Endothelial cell (in vitro differentiated cells): ENCODE measurements at regions not wholly inside any gene's neighbourhood (a gene's known extent, or its start where the extent isn't known, plus 50 kb on each side); places are given as distances from the start of the nearest gene placed in this dataset.

Experiments
- DNase-seq: peaks from one replicate; pipeline ENCODE4 v3.0.0; 2021; ENCODE audit warnings: low spot score
- H3K27ac Mint-ChIP-seq: one replicate; pipeline ENCODE4 v1.8.0; 2021; ENCODE audit warnings: mixed read lengths, inconsistent platforms; ENCODE audit not compliant: unreplicated experiment
- H3K27me3 Mint-ChIP-seq: one replicate; pipeline ENCODE4 v1.8.0; 2021; ENCODE audit warnings: mild to moderate bottlenecking, moderate library complexity, mixed read lengths, inconsistent platforms; ENCODE audit not compliant: unreplicated experiment
- H3K36me3 Mint-ChIP-seq: one replicate; pipeline ENCODE4 v1.8.0; 2021; ENCODE audit warnings: mild to moderate bottlenecking, low read depth, mixed read lengths, inconsistent platforms; ENCODE audit not compliant: unreplicated experiment
- H3K4me1 Mint-ChIP-seq: one replicate; pipeline ENCODE4 v1.8.0; 2021; ENCODE audit warnings: mild to moderate bottlenecking, mixed read lengths, inconsistent platforms; ENCODE audit not compliant: unreplicated experiment
- H3K4me3 Mint-ChIP-seq: one replicate; pipeline ENCODE4 v1.8.0; 2021; ENCODE audit warnings: mild to moderate bottlenecking, mixed read lengths, inconsistent platforms; ENCODE audit not compliant: unreplicated experiment
- H3K9me3 Mint-ChIP-seq: one replicate; pipeline ENCODE4 v1.8.0; 2021; ENCODE audit warnings: mixed read lengths, inconsistent platforms; ENCODE audit not compliant: unreplicated experiment
- TF ChIP-seq, protein P1 (sequence below): fragments of 200-600 bp; sonication (generic); IDR thresholded peaks from one replicate; pipeline ENCODE4 v1.5.0; 2021; ENCODE audit warnings: antibody characterized with exemption; ENCODE audit not compliant: unreplicated experiment

DNA sequence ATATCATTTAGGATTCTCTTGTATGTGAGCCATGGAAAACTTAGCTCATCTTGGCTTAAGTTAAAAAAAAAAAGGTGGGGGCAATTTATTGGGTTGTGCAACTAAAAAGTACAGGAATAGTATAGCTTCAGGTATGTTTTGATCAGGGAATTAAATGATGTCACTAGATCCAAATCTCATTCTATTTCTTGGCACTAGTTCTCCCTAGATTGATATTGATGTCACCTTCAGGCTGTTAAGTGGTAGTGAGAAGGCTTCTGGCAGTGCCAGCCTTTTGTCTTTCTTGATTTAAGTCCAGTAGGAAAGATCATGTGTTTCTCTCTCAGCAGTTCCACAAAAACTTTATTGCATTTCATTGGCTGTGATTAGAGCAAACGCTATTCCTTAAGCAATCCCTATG, 65.0 kb upstream of the ZBED5 start:
- Mint-ChIP-seq H3K9me3 (no peaks in the 10 kb centered on the region), H3K36me3 (no peaks in the 10 kb centered on the region), H3K4me3 (no peak overlapping the region), H3K4me1 (no peaks in the 10 kb centered on the region), H3K27ac (no peak overlapping the region), H3K27me3 (peaks cover 2% of the 10 kb centered on the region)
- TF ChIP-seq, protein P1, sequence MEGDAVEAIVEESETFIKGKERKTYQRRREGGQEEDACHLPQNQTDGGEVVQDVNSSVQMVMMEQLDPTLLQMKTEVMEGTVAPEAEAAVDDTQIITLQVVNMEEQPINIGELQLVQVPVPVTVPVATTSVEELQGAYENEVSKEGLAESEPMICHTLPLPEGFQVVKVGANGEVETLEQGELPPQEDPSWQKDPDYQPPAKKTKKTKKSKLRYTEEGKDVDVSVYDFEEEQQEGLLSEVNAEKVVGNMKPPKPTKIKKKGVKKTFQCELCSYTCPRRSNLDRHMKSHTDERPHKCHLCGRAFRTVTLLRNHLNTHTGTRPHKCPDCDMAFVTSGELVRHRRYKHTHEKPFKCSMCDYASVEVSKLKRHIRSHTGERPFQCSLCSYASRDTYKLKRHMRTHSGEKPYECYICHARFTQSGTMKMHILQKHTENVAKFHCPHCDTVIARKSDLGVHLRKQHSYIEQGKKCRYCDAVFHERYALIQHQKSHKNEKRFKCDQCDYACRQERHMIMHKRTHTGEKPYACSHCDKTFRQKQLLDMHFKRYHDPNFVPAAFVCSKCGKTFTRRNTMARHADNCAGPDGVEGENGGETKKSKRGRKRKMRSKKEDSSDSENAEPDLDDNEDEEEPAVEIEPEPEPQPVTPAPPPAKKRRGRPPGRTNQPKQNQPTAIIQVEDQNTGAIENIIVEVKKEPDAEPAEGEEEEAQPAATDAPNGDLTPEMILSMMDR, result no peak
- DNase-seq, result no peak

DNA sequence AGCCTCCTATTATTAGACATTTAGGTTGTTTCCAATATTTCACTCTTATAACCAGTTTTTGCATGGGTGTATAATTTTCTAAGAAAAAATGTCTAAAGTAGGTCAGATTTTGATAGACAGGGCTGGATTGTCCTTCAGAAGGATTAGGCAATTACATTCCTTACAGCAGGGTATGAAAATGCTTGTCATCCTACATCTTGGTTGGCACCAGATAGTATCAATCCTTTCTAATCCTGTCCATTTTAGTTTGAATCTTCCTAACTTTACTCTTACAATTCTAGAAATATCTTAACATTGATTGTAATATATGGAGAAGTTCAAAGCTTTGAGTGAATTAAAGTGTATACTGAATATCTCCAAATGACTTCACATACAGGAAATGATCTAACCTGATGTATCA, 63.0 kb upstream of the ZBED5 start:
- TF ChIP-seq, protein P1, result no peak
- H3K4me3 Mint-ChIP-seq, result no peak overlapping the region
- H3K27me3 Mint-ChIP-seq, result peaks cover 2% of the 10 kb centered on the region
- H3K36me3 Mint-ChIP-seq, result peaks cover 7% of the 10 kb centered on the region
- no peaks in the 10 kb centered on the region for H3K9me3 Mint-ChIP-seq
- no peaks in the 10 kb centered on the region for H3K4me1 Mint-ChIP-seq
- DNase-seq, result no peak
- H3K27ac Mint-ChIP-seq, result no peak overlapping the region

DNA sequence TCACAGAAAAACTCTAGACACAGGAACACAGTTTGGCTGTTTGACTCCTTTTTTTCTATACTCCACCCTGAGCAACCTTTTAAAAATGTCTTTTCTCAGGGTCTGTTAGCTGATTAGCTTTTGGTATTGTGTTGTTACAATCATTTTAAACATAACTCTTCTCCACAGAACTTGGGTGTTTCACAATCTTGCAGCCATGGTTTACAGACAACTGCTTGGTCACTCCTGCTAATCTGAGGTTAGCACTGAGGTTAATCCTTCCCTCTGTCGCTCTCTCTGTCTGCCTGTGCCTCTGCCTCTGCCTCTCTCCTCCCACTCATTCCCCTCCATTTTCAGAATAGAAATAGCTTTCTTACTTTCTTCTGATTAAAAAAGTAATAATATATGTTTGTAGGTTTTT, 62.4 kb upstream of the ZBED5 start:
- Mint-ChIP-seq H3K9me3 (no peaks in the 10 kb centered on the region), H3K36me3 (peaks cover 7% of the 10 kb centered on the region), H3K27me3 (peaks cover 2% of the 10 kb centered on the region), H3K27ac (no peak overlapping the region), H3K4me3 (no peak overlapping the region), H3K4me1 (no peaks in the 10 kb centered on the region)
- TF ChIP-seq, protein P1, result no peak
- no peak for DNase-seq

DNA sequence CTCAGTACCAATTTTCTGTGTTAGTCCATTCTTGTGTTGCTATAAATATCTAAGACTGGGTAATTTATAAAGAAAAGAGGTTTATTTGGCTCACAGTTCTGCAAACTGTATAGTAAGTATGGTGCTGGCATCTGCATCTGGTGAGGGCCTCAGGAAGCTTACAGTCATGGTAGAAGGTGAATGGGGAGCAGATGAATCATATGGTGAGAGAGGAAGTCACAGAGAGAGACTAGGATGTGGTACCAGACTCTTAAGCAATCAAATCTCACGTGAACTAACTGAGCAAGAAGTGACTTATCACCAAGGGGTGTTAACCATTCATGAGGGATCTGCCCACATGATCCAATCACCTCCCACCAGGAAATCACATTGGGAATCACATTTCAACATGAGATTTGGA, 60.8 kb upstream of the ZBED5 start:
- Mint-ChIP-seq H3K27ac (no peak overlapping the region), H3K4me1 (no peaks in the 10 kb centered on the region), H3K27me3 (peaks cover 2% of the 10 kb centered on the region), H3K9me3 (no peaks in the 10 kb centered on the region), H3K4me3 (no peak overlapping the region), H3K36me3 (peaks cover 7% of the 10 kb centered on the region)
- DNase-seq, result no peak
- TF ChIP-seq, protein P1, result no peak

DNA sequence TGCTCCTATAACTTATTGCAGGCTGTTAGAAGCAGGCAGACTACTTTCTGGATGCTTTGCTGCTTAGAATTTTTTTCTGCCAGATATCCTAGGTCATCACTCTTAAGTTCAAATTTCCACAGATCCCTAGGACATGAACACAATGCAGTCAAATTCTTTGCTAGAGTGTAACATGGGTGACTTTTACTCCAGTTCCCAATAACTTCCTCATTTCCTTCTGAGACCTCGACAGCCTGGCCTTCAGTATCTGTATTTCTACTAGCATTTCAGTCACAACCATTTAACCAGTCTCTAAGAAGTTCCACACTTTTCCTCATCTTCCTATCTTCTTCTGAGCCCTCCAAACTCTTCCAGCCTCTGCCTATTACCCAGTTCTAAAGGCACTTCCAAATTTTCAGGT, 60.4 kb upstream of the ZBED5 start:
- Mint-ChIP-seq H3K4me1 (no peaks in the 10 kb centered on the region), H3K36me3 (peaks cover 7% of the 10 kb centered on the region), H3K27me3 (peaks cover 2% of the 10 kb centered on the region), H3K27ac (no peak overlapping the region), H3K9me3 (no peaks in the 10 kb centered on the region), H3K4me3 (no peak overlapping the region)
- no peak for DNase-seq
- TF ChIP-seq, protein P1, result no peak
